ENCODE measurements at regions not wholly inside any gene's neighbourhood (a gene's known extent, or its start where the extent isn't known, plus 50 kb on each side); places are given as distances from the start of the nearest gene placed in this dataset.
"Not testable (repeated sequence)": the region's sequence is repeated elsewhere in the genome, so short reads cannot be mapped to it uniquely, and the experiment has no call there.

- peak; percentile 21 for DNase-seq
Observed at GRCh38 chr1:166307261-166308188, 140.7 kb upstream of the FAM78B start.

GRCh38 chr1:166316306-166316705 lies 149.5 kb upstream of the FAM78B start:
- not testable (repeated sequence) for DNase-seq

- no peak for DNase-seq
Observed at GRCh38 chr1:166322470-166322869, 155.7 kb upstream of the FAM78B start.

GRCh38 chr1:166327886-166328285 lies 161.1 kb upstream of the FAM78B start:
- no peak for DNase-seq

GRCh38 chr1:166328956-166329355 lies 162.2 kb upstream of the FAM78B start:
- DNase-seq, result no peak

GRCh38 chr1:166330096-166330495 lies 163.3 kb upstream of the FAM78B start:
- DNase-seq, result no peak

- no peak for DNase-seq
Observed at GRCh38 chr1:166338105-166338504, 171.3 kb upstream of the FAM78B start.

- DNase-seq, result no peak
Observed at GRCh38 chr1:166340709-166341108, 173.9 kb upstream of the FAM78B start.

GRCh38 chr1:166343276-166343675 lies 176.5 kb upstream of the FAM78B start:
- no peak for DNase-seq

GRCh38 chr1:166350490-166350889 lies 183.7 kb upstream of the FAM78B start:
- no peak for DNase-seq

GRCh38 chr1:166351676-166352075 lies 184.9 kb upstream of the FAM78B start:
- DNase-seq, result no peak

GRCh38 chr1:166353213-166353612 lies 186.4 kb upstream of the FAM78B start:
- DNase-seq, result peak; percentile 22

GRCh38 chr1:166354406-166354805 lies 187.6 kb upstream of the FAM78B start:
- no peak for DNase-seq

- DNase-seq, result no peak
Observed at GRCh38 chr1:166365081-166365480, 198.3 kb upstream of the FAM78B start.

GRCh38 chr1:166368030-166368429 lies 201.2 kb upstream of the FAM78B start:
- no peak for DNase-seq

GRCh38 chr1:166377896-166378295 lies 211.1 kb upstream of the FAM78B start:
- DNase-seq, result no peak

- DNase-seq, result no peak
Observed at GRCh38 chr1:166378805-166379204, 212.0 kb upstream of the FAM78B start.

- DNase-seq, result peak; percentile 37
Observed at GRCh38 chr1:166379447-166379846, 212.6 kb upstream of the FAM78B start.

GRCh38 chr1:166383137-166383536 lies 216.3 kb upstream of the FAM78B start:
- no peak for DNase-seq

- no peak for DNase-seq
Observed at GRCh38 chr1:166383635-166384346, 217.0 kb upstream of the FAM78B start.

- no peak for DNase-seq
Observed at GRCh38 chr1:166384948-166385347, 218.1 kb upstream of the FAM78B start.

- DNase-seq, result no peak
Observed at GRCh38 chr1:166390366-166391033, 223.7 kb upstream of the FAM78B start.

GRCh38 chr1:166391279-166392066 lies 224.7 kb upstream of the FAM78B start:
- peak; percentile 60 for DNase-seq
